Central memory CD8-positive, alpha-beta T cell (primary cell): ENCODE measurements at regions not wholly inside any gene's neighbourhood (a gene's known extent, or its start where the extent isn't known, plus 50 kb on each side); places are given as distances from the start of the nearest gene placed in this dataset.
"Not testable (repeated sequence)": the region's sequence is repeated elsewhere in the genome, so short reads cannot be mapped to it uniquely, and the experiment has no call there.

Experiments
- ATAC-seq: fragments of 150-1000 bp; cut with Tn5 transposase; replicated peaks from 2 replicates; pipeline ENCODE4 v1.10.0; 2022; ENCODE audit warnings: mild to moderate bottlenecking, moderate FRiP score, moderate number of reproducible peaks; ENCODE audit not compliant: poor library complexity, severe bottlenecking; ENCODE audit errors: extremely low read depth
- DNase-seq, 2 donors: peaks; one replicate each; pipeline ENCODE4 v3.0.0; 2021; ENCODE audit warnings: low spot score in 2 of 2
- H3K27ac Mint-ChIP-seq: one replicate; pipeline ENCODE4 v1.8.0; 2022; ENCODE audit warnings: low read depth, mild to moderate bottlenecking, moderate library complexity, mixed read lengths
- H3K27me3 Mint-ChIP-seq: one replicate; pipeline ENCODE4 v1.8.0; 2022; ENCODE audit warnings: mixed read lengths
- H3K36me3 Mint-ChIP-seq: one replicate; pipeline ENCODE4 v1.8.0; 2022; ENCODE audit warnings: mild to moderate bottlenecking, moderate library complexity, mixed read lengths; ENCODE audit not compliant: insufficient read depth
- H3K4me1 Mint-ChIP-seq: one replicate; pipeline ENCODE4 v1.8.0; 2022; ENCODE audit warnings: mixed read lengths
- H3K4me3 Mint-ChIP-seq: one replicate; pipeline ENCODE4 v1.8.0; 2022; ENCODE audit warnings: mild to moderate bottlenecking, moderate library complexity, mixed read lengths
- H3K9me3 Mint-ChIP-seq: one replicate; pipeline ENCODE4 v1.8.0; 2022; ENCODE audit warnings: mixed read lengths

- Mint-ChIP-seq H3K27me3 (no peaks in the 10 kb centered on the region), H3K36me3 (no peaks in the 10 kb centered on the region), H3K4me3 (no peak overlapping the region), H3K27ac (no peak overlapping the region), H3K4me1 (no peaks in the 10 kb centered on the region), H3K9me3 (no peaks in the 10 kb centered on the region)
- DNase-seq (no peak), ATAC-seq (no peak)
Observed at GRCh38 chr5:18465833-18466681, 831.8 kb downstream of the TAF11L14 start.

- H3K36me3 Mint-ChIP-seq: no peaks in the 10 kb centered on the region
- H3K27me3 Mint-ChIP-seq: no peaks in the 10 kb centered on the region
- ATAC-seq: no peak
- no peaks in the 10 kb centered on the region for H3K4me1 Mint-ChIP-seq
- no peak for DNase-seq
- peaks cover 7% of the 10 kb centered on the region for H3K9me3 Mint-ChIP-seq
- no peak overlapping the region for H3K4me3 Mint-ChIP-seq
- H3K27ac Mint-ChIP-seq: no peak overlapping the region
Observed at GRCh38 chr5:18466731-18467130, 832.5 kb downstream of the TAF11L14 start.

- peaks cover 12% of the 10 kb centered on the region for H3K9me3 Mint-ChIP-seq
- not testable (repeated sequence) for DNase-seq, H3K4me1 Mint-ChIP-seq, H3K36me3 Mint-ChIP-seq, H3K27ac Mint-ChIP-seq, H3K4me3 Mint-ChIP-seq, ATAC-seq, H3K27me3 Mint-ChIP-seq
Observed at GRCh38 chr5:18471791-18472190, 837.5 kb downstream of the TAF11L14 start.

- no peak for DNase-seq
- no peaks in the 10 kb centered on the region for H3K36me3 Mint-ChIP-seq
- H3K9me3 Mint-ChIP-seq: peaks cover 24% of the 10 kb centered on the region
- no peak overlapping the region for H3K27ac Mint-ChIP-seq
- no peaks in the 10 kb centered on the region for H3K27me3 Mint-ChIP-seq
- H3K4me1 Mint-ChIP-seq: no peaks in the 10 kb centered on the region
- H3K4me3 Mint-ChIP-seq: no peak overlapping the region
- ATAC-seq: no peak
Observed at GRCh38 chr5:18483451-18483850, 849.2 kb downstream of the TAF11L14 start.

- Mint-ChIP-seq H3K36me3 (no peaks in the 10 kb centered on the region), H3K4me3 (no peak overlapping the region), H3K9me3 (peaks cover 22% of the 10 kb centered on the region), H3K27me3 (no peaks in the 10 kb centered on the region), H3K4me1 (no peaks in the 10 kb centered on the region), H3K27ac (no peak overlapping the region)
- no peak for ATAC-seq
- no peak for DNase-seq
Observed at GRCh38 chr5:18487928-18488480, 853.7 kb downstream of the TAF11L14 start.

- H3K4me3 Mint-ChIP-seq: no peak overlapping the region
- H3K36me3 Mint-ChIP-seq: no peaks in the 10 kb centered on the region
- H3K27me3 Mint-ChIP-seq: no peaks in the 10 kb centered on the region
- H3K4me1 Mint-ChIP-seq: no peaks in the 10 kb centered on the region
- DNase-seq (no peak), ATAC-seq (no peak)
- peaks cover 9% of the 10 kb centered on the region for H3K9me3 Mint-ChIP-seq
- H3K27ac Mint-ChIP-seq: no peak overlapping the region
Observed at GRCh38 chr5:18489703-18490102, 855.4 kb downstream of the TAF11L14 start.

GRCh38 chr5:18491349-18491748, 857.1 kb downstream of the TAF11L14 start:
- peaks cover 9% of the 10 kb centered on the region for H3K9me3 Mint-ChIP-seq
- no peaks in the 10 kb centered on the region for H3K27me3 Mint-ChIP-seq
- no peaks in the 10 kb centered on the region for H3K4me1 Mint-ChIP-seq
- no peaks in the 10 kb centered on the region for H3K36me3 Mint-ChIP-seq
- ATAC-seq (no peak), DNase-seq (no peak)
- H3K4me3 Mint-ChIP-seq: no peak overlapping the region
- H3K27ac Mint-ChIP-seq: no peak overlapping the region

- H3K9me3 Mint-ChIP-seq: peaks cover 6% of the 10 kb centered on the region
- no peaks in the 10 kb centered on the region for H3K27me3 Mint-ChIP-seq
- H3K4me1 Mint-ChIP-seq: no peaks in the 10 kb centered on the region
- ATAC-seq (no peak), DNase-seq (no peak)
- no peak overlapping the region for H3K27ac Mint-ChIP-seq
- H3K36me3 Mint-ChIP-seq: no peaks in the 10 kb centered on the region
- no peak overlapping the region for H3K4me3 Mint-ChIP-seq
Observed at GRCh38 chr5:18495157-18495556, 860.9 kb downstream of the TAF11L14 start.

GRCh38 chr5:18496041-18496440, 861.8 kb downstream of the TAF11L14 start:
- no peaks in the 10 kb centered on the region for H3K9me3 Mint-ChIP-seq
- no peak overlapping the region for H3K27ac Mint-ChIP-seq
- DNase-seq (no peak), ATAC-seq (no peak)
- no peaks in the 10 kb centered on the region for H3K27me3 Mint-ChIP-seq
- H3K4me3 Mint-ChIP-seq: no peak overlapping the region
- no peaks in the 10 kb centered on the region for H3K4me1 Mint-ChIP-seq
- no peaks in the 10 kb centered on the region for H3K36me3 Mint-ChIP-seq

- no peaks in the 10 kb centered on the region for H3K27me3 Mint-ChIP-seq
- H3K4me1 Mint-ChIP-seq: no peaks in the 10 kb centered on the region
- no peak for ATAC-seq
- no peaks in the 10 kb centered on the region for H3K9me3 Mint-ChIP-seq
- H3K36me3 Mint-ChIP-seq: no peaks in the 10 kb centered on the region
- no peak for DNase-seq
- no peak overlapping the region for H3K4me3 Mint-ChIP-seq
- no peak overlapping the region for H3K27ac Mint-ChIP-seq
Observed at GRCh38 chr5:18497089-18497488, 862.8 kb downstream of the TAF11L14 start.

GRCh38 chr5:18503797-18504328, 869.6 kb downstream of the TAF11L14 start:
- Mint-ChIP-seq H3K4me3 (no peak overlapping the region), H3K4me1 (no peaks in the 10 kb centered on the region), H3K27me3 (no peaks in the 10 kb centered on the region), H3K9me3 (peaks cover 19% of the 10 kb centered on the region), H3K36me3 (no peaks in the 10 kb centered on the region), H3K27ac (no peak overlapping the region)
- DNase-seq (no peak), ATAC-seq (no peak)

- H3K4me3 Mint-ChIP-seq: no peak overlapping the region
- ATAC-seq: no peak
- DNase-seq: no peak
- no peak overlapping the region for H3K27ac Mint-ChIP-seq
- H3K36me3 Mint-ChIP-seq: no peaks in the 10 kb centered on the region
- H3K4me1 Mint-ChIP-seq: no peaks in the 10 kb centered on the region
- no peaks in the 10 kb centered on the region for H3K27me3 Mint-ChIP-seq
- peaks cover 32% of the 10 kb centered on the region for H3K9me3 Mint-ChIP-seq
Observed at GRCh38 chr5:18507114-18507513, 872.9 kb downstream of the TAF11L14 start.
